Peyer's patch (tissue), 4 donors: ENCODE measurements at regions not wholly inside any gene's neighbourhood (a gene's known extent, or its start where the extent isn't known, plus 50 kb on each side); places are given as distances from the start of the nearest gene placed in this dataset.

Source experiments
- CTCF ChIP-seq, 6 experiments: fragments of 450-650 bp in 4 of 6; fragments of 200-600 bp in 2 of 6; sonication (generic) in 1 of 6; IDR thresholded peaks; one replicate each; pipeline ENCODE4 v1.5.1; 2017 to 2019; ENCODE audit warnings: antibody characterized with exemption in 6 of 6, mild to moderate bottlenecking in 3 of 6, moderate library complexity in 1 of 6
- POLR2A ChIP-seq, 2 donors: fragments of 450-650 bp; IDR thresholded peaks; one replicate each; pipeline ENCODE4 v1.5.1; 2017; ENCODE audit warnings: antibody characterized with exemption in 2 of 2, mild to moderate bottlenecking in 2 of 2, moderate library complexity in 2 of 2

GRCh38 chr6:115575285-115575684 is 485.4 kb downstream of the FRK start:
- TF ChIP-seq CTCF (IDR thresholded peaks at IDR 0.05) (no peak), POLR2A (IDR thresholded peaks at IDR 0.05) (no peak)
